DMS 273 (cell line): ENCODE measurements at regions not wholly inside any gene's neighbourhood (a gene's known extent, or its start where the extent isn't known, plus 50 kb on each side); places are given as distances from the start of the nearest gene placed in this dataset.
A peak's percentile ranks its signal among the peaks of the same experiment; 100 is the strongest.

ENCODE experiments used
- DNase-seq: peaks from one replicate; lab custom pipeline; 2025; ENCODE audit not compliant: unreplicated experiment; lab: John Stamatoyannopoulos, UW

- no peak for DNase-seq
Measured at GRCh38 chr18:65326805-65327204, 424.0 kb upstream of the CDH7 start.

- DNase-seq: no peak
Measured at GRCh38 chr18:65322895-65323294, 427.9 kb upstream of the CDH7 start.

GRCh38 chr18:65298422-65298821, 452.4 kb upstream of the CDH7 start:
- no peak for DNase-seq

- no peak for DNase-seq
Measured at GRCh38 chr18:65288908-65289307, 461.9 kb upstream of the CDH7 start.

GRCh38 chr18:65287652-65288051, 463.2 kb upstream of the CDH7 start:
- DNase-seq: no peak

GRCh38 chr18:65282096-65282495, 468.7 kb upstream of the CDH7 start:
- DNase-seq: no peak

- DNase-seq: no peak
Measured at GRCh38 chr18:65279668-65280305, 471.0 kb upstream of the CDH7 start.

GRCh38 chr18:65278939-65279667, 471.7 kb upstream of the CDH7 start:
- no peak for DNase-seq

- DNase-seq: no peak
Measured at GRCh38 chr18:65269375-65269774, 481.4 kb upstream of the CDH7 start.

GRCh38 chr18:65265761-65266160, 485.1 kb upstream of the CDH7 start:
- DNase-seq: no peak

GRCh38 chr18:65260030-65260429, 490.8 kb upstream of the CDH7 start:
- DNase-seq: no peak

- DNase-seq: no peak
Measured at GRCh38 chr18:65259403-65259802, 491.4 kb upstream of the CDH7 start.

GRCh38 chr18:65257149-65257548, 493.7 kb upstream of the CDH7 start:
- DNase-seq: peak; percentile 47

GRCh38 chr18:65255417-65255816, 495.4 kb upstream of the CDH7 start:
- peak; percentile 2 for DNase-seq

GRCh38 chr18:65239787-65240186, 511.0 kb upstream of the CDH7 start:
- no peak for DNase-seq

- DNase-seq: peak; percentile 82
Measured at GRCh38 chr18:65235966-65236624, 514.7 kb upstream of the CDH7 start.

- DNase-seq: no peak
Measured at GRCh38 chr18:65230311-65230710, 520.5 kb upstream of the CDH7 start.

GRCh38 chr18:65227970-65228369, 522.8 kb upstream of the CDH7 start:
- peak; percentile 21 for DNase-seq

GRCh38 chr18:65221736-65222135, 529.1 kb upstream of the CDH7 start:
- DNase-seq: no peak

- DNase-seq: no peak
Measured at GRCh38 chr18:65221115-65221514, 529.7 kb upstream of the CDH7 start.

- no peak for DNase-seq
Measured at GRCh38 chr18:65215865-65216466, 534.8 kb upstream of the CDH7 start.

GRCh38 chr18:65214456-65214855, 536.4 kb upstream of the CDH7 start:
- no peak for DNase-seq
